GM19324 (cell line): ENCODE measurements at regions not wholly inside any gene's neighbourhood (a gene's known extent, or its start where the extent isn't known, plus 50 kb on each side); places are given as distances from the start of the nearest gene placed in this dataset.
"Not testable (repeated sequence)": the region's sequence is repeated elsewhere in the genome, so short reads cannot be mapped to it uniquely, and the experiment has no call there.

Source experiments
- ATAC-seq: cut with Tn5 transposase; IDR thresholded peaks from one replicate; pipeline ENCODE4 v1.9.1; 2021; ENCODE audit warnings: mild to moderate bottlenecking, moderate library complexity; ENCODE audit not compliant: unreplicated experiment, low FRiP score

GRCh38 chr10:108348215-108348614 is 1183.7 kb upstream of the SORCS1 start:
- ATAC-seq = no peak

DNA sequence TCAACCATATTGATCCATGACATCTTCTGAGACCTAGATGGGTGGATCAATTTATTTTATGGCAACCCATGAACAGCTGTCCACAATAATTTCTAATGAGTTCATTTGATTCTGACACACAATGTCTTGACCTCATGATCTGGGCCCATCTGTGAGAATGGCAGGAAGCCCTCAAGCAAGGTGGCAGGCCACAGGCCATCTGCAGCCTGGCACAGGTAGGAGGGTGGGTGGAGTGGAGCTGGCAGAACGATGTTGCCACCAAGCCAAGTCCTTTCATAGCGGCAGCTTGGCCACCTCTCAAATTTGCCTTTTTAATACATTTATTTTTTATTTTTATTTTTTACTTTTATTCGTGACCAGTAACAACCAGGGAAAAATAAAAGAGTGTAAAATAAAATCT is 1181.6 kb upstream of the SORCS1 start:
- ATAC-seq = no peak

GRCh38 chr10:108338146-108338545 is 1173.6 kb upstream of the SORCS1 start:
- no peak for ATAC-seq

DNA sequence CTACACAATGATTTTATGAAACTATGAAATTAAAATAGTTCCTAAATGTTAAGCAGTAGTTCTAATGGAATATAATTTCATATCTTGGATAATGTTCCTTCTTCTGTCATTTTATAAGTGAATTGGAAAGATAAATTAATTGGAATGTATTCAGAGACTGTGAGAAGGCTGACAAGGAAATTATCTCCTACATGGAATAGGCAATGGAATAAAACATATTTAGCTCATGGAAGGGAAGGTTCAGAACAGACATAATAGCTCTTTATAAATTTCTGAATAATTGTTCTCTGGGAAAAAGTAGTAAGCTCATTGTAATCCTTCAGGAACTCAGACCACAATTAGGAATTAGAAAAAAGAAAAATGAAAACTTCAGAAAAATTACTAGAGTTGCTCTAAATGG is 1172.3 kb upstream of the SORCS1 start:
- ATAC-seq = no peak

DNA sequence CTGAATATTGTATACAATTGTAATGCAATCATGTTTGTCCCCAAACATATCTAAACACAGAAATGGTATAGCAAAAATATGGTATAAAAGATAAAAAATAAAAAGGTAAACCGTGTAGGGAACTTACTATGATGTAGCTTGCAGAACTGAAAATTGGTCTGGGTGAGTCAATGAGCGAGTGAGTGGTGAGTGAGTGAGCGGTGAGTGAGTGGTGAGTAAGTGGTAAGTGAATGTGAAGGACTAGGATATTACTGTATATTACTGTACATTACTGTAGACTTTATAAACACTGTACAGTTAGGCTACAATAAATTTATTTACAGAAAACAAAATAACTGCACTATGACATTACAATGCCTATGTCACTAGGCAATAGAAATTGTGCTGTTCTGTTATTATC is 1163.2 kb upstream of the SORCS1 start:
- ATAC-seq = no peak

- ATAC-seq = no peak
These were observed 1158.8 kb upstream of the SORCS1 start for GRCh38 chr10:108323274-108323798.

DNA sequence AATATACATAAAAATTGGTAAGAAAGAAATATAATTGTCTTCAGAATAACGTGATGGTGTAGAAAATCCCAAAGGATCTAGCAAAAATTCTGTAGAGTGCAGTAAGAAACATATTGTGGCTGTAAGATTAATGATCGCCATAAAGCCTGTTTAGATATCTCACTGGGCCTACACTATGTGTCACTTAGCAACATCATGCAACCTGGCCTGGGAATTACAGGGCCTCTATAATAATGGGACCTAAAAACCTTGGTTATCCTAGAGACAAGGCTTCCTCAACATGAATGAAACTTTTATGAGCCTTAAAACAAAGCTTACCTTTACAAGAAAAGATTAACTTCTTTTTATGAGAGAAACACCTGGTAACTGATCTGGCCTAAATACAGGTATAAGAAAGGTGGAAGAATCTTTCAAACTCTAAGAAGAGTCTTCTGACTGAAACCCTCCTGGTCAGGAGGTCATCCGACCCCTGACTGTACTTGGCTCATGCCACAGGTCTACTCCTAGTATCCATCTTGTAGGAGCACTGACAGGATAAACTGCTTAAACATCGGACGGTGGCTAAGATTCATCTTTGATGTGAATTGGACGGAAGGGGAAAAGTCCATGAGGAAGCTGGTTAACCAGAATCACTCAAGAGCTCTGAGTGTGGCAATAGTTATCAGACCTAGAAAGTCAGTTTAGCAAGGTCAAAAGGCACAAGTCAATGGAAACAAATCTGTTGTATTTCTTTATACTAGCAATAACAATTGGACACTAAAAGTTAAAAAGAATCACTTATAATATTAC is 1155.1 kb upstream of the SORCS1 start:
- ATAC-seq = no peak

DNA sequence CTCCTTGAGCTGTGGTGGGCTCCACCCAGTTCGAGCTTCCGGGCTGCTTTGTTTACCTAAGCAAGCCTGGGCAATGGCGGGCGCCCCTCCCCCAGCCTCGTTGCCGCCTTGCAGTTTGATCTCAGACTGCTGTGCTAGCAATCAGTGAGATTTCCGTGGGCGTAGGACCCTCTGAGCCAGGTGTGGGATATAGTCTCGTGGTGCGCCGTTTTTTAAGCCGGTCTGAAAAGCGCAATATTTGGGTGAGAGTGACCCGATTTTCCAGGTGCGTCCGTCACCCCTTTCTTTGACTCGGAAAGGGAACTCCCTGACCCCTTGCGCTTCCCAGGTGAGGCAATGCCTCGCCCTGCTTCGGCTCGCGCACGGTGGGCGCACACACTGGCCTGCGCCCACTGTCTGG is 1151.1 kb upstream of the SORCS1 start:
- not testable (repeated sequence) for ATAC-seq

DNA sequence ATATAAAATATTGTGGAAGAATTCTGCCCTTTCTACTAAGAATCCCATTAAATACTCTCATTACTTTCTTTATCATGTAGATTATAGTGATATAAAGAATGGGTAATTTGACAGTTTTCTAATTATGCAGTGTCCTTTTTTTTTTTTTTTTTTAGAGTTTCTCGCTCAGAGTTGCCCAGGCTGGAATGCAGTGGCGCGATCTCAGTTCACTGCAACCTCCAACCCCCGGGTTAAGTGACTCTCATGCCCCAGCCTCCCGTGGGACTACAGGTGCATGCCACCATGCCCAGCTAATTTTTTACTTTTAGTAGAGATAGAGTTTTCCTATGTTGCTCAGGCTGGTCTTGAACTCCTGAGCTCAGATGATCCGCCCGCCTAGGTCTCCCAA is 1143.4 kb upstream of the SORCS1 start:
- no peak for ATAC-seq

- ATAC-seq = no peak
These were observed 1142.9 kb upstream of the SORCS1 start for GRCh38 chr10:108307250-108307924.

- no peak for ATAC-seq
These were observed 1138.6 kb upstream of the SORCS1 start for GRCh38 chr10:108303149-108303548.

GRCh38 chr10:108301002-108301401 is 1136.5 kb upstream of the SORCS1 start:
- ATAC-seq = no peak

DNA sequence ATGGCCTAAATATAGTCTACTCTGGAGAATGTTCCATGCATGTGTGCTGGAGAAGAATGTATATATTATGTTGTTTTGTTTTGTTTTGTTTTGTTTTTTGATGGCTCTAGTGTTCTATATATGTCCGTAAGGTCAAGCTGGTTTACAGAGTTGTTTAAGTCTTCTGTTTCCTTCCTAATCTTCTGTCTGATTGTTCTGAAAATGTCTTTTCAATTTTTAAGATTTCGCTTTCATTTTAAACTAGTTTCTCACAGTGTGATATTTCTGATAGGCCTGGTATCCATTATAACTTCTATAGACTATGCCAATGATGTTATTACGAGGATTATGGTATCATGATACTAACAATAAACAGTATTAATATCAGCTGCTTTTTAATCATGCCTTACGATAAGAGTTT is 1126.3 kb upstream of the SORCS1 start:
- ATAC-seq = no peak

- no peak for ATAC-seq
These were observed 1111.6 kb upstream of the SORCS1 start for GRCh38 chr10:108275895-108276685.

DNA sequence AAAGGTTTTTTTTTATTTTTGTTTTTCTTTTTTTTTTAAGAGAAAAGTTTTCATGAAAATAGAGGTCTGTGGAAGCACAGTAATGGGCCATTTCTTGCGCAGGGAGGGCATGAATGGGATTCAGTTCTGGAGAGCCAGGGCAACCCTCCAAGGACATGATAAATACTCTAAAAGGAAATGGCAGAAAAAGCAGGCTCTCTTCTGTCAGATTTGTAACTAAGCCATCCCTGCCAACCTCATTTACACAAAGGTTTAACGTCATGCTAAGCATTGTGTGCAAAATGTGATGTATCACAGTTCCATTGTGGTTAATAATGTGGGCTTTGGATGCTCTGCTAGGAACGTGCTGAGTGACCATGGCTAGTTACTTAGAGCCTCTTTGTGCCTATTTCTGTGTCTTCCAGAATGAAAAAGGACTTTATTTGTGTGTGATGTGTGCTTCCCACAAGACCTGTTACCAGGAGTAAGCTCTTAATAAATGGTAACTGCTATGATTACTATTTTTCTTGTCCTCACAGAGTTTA is 1095.9 kb upstream of the SORCS1 start:
- no peak for ATAC-seq

GRCh38 chr10:108254089-108254488 is 1089.6 kb upstream of the SORCS1 start:
- ATAC-seq = no peak

- ATAC-seq = no peak
These were observed 1088.3 kb upstream of the SORCS1 start for GRCh38 chr10:108252771-108253170.

- ATAC-seq = no peak
These were observed 1086.6 kb upstream of the SORCS1 start for GRCh38 chr10:108250936-108251620.

DNA sequence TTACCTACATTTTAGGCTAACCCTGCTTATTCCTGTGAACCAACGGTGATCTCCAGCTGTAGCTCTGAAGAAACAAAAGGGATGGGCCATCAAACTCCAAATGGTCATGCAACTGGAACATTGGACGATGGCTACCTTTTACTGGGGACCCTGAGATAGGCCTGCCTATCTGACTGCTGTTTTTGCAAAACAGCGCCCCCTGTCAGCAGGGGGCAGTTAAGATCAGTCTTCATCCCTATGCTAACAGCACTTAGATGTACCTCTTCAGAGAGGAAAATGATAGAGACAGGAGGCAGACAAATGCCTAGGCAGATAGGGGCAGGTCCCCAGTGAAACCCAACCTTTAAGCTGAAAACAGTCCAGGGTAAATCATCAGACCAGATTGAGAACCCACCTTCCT is 1085.4 kb upstream of the SORCS1 start:
- no peak for ATAC-seq
